ENCODE measurements at regions not wholly inside any gene's neighbourhood (a gene's known extent, or its start where the extent isn't known, plus 50 kb on each side); places are given as distances from the start of the nearest gene placed in this dataset.

- TF ChIP-seq CTCF (conservative IDR thresholded peaks at IDR 0.05; ENCODE audit: low read length): no peak
- TF ChIP-seq EZH2phosphoT487 (IDR thresholded peaks at IDR 0.05; ENCODE audit: borderline replicate concordance, low read depth, low read length): no peak
These were observed 86.9 kb upstream of the CPM start for GRCh38 chr12:69019910-69020309.
